GM18519 (cell line): ENCODE measurements at regions not wholly inside any gene's neighbourhood (a gene's known extent, or its start where the extent isn't known, plus 50 kb on each side); places are given as distances from the start of the nearest gene placed in this dataset.

Experiments
- ATAC-seq: cut with Tn5 transposase; IDR thresholded peaks from one replicate; pipeline ENCODE4 v1.9.1; 2021; ENCODE audit warnings: mild to moderate bottlenecking, moderate library complexity; ENCODE audit not compliant: unreplicated experiment, low FRiP score

GRCh38 chr10:83037653-83038052, 1101.7 kb upstream of the GHITM start:
- no peak for ATAC-seq

GRCh38 chr10:83038631-83039030, 1100.7 kb upstream of the GHITM start:
- ATAC-seq = no peak

GRCh38 chr10:83045731-83046130, 1093.6 kb upstream of the GHITM start:
- ATAC-seq = no peak

- no peak for ATAC-seq
Measured at GRCh38 chr10:83050815-83051214, 1088.5 kb upstream of the GHITM start.

GRCh38 chr10:83062871-83063270, 1076.4 kb upstream of the GHITM start:
- no peak for ATAC-seq

GRCh38 chr10:83073472-83073871, 1065.8 kb upstream of the GHITM start:
- no peak for ATAC-seq

- no peak for ATAC-seq
Measured at GRCh38 chr10:83075016-83075814, 1064.1 kb upstream of the GHITM start.

GRCh38 chr10:83075815-83076355, 1063.4 kb upstream of the GHITM start:
- no peak for ATAC-seq

GRCh38 chr10:83076443-83076842, 1062.9 kb upstream of the GHITM start:
- ATAC-seq = no peak

GRCh38 chr10:83078160-83078559, 1061.1 kb upstream of the GHITM start:
- ATAC-seq = no peak

- ATAC-seq = no peak
Measured at GRCh38 chr10:83078645-83079044, 1060.7 kb upstream of the GHITM start.

GRCh38 chr10:83083831-83084230, 1055.5 kb upstream of the GHITM start:
- ATAC-seq = no peak

- ATAC-seq = no peak
Measured at GRCh38 chr10:83089335-83089734, 1050.0 kb upstream of the GHITM start.

- no peak for ATAC-seq
Measured at GRCh38 chr10:83104616-83105015, 1034.7 kb upstream of the GHITM start.

- ATAC-seq = no peak
Measured at GRCh38 chr10:83108565-83109333, 1030.6 kb upstream of the GHITM start.

- no peak for ATAC-seq
Measured at GRCh38 chr10:83119346-83119745, 1020.0 kb upstream of the GHITM start.

GRCh38 chr10:83122336-83122735, 1017.0 kb upstream of the GHITM start:
- ATAC-seq = no peak

GRCh38 chr10:83127942-83128575, 1011.2 kb upstream of the GHITM start:
- ATAC-seq = no peak

- no peak for ATAC-seq
Measured at GRCh38 chr10:83140811-83141210, 998.5 kb upstream of the GHITM start.

GRCh38 chr10:83142074-83142563, 997.2 kb upstream of the GHITM start:
- ATAC-seq = no peak

- no peak for ATAC-seq
Measured at GRCh38 chr10:83144461-83144860, 994.8 kb upstream of the GHITM start.
